HG03097 (cell line): ENCODE measurements at regions not wholly inside any gene's neighbourhood (a gene's known extent, or its start where the extent isn't known, plus 50 kb on each side); places are given as distances from the start of the nearest gene placed in this dataset.

Source experiments
- ATAC-seq: cut with Tn5 transposase; IDR thresholded peaks from one replicate; pipeline ENCODE4 v1.9.1; 2021; ENCODE audit not compliant: unreplicated experiment, low FRiP score

GRCh38 chr18:33870059-33870458 lies 292.0 kb downstream of the ASXL3 start:
- ATAC-seq: no peak

- no peak for ATAC-seq
Observed at GRCh38 chr18:33866386-33866785, 288.4 kb downstream of the ASXL3 start.

GRCh38 chr18:33863912-33864311 lies 285.9 kb downstream of the ASXL3 start:
- no peak for ATAC-seq

- ATAC-seq: no peak
Observed at GRCh38 chr18:33854827-33855139, 276.8 kb downstream of the ASXL3 start.

- ATAC-seq: no peak
Observed at GRCh38 chr18:33854086-33854826, 276.2 kb downstream of the ASXL3 start.

- ATAC-seq: no peak
Observed at GRCh38 chr18:33853187-33853586, 275.2 kb downstream of the ASXL3 start.

GRCh38 chr18:33851546-33852078 lies 273.6 kb downstream of the ASXL3 start:
- ATAC-seq: no peak

GRCh38 chr18:33849731-33850130 lies 271.7 kb downstream of the ASXL3 start:
- no peak for ATAC-seq

- ATAC-seq: no peak
Observed at GRCh38 chr18:33844232-33844631, 266.2 kb downstream of the ASXL3 start.

- ATAC-seq: no peak
Observed at GRCh38 chr18:33841221-33841967, 263.4 kb downstream of the ASXL3 start.

GRCh38 chr18:33840212-33840593 lies 262.2 kb downstream of the ASXL3 start:
- ATAC-seq: no peak

- ATAC-seq: peak; percentile 73
Observed at GRCh38 chr18:33839452-33840211, 261.6 kb downstream of the ASXL3 start.

GRCh38 chr18:33838054-33838453 lies 260.0 kb downstream of the ASXL3 start:
- no peak for ATAC-seq

GRCh38 chr18:33837191-33837590 lies 259.2 kb downstream of the ASXL3 start:
- ATAC-seq: no peak

- no peak for ATAC-seq
Observed at GRCh38 chr18:33836564-33836963, 258.5 kb downstream of the ASXL3 start.

- ATAC-seq: no peak
Observed at GRCh38 chr18:33835419-33835818, 257.4 kb downstream of the ASXL3 start.

- no peak for ATAC-seq
Observed at GRCh38 chr18:33833842-33834241, 255.8 kb downstream of the ASXL3 start.

GRCh38 chr18:33831424-33831823 lies 253.4 kb downstream of the ASXL3 start:
- no peak for ATAC-seq

GRCh38 chr18:33830213-33830612 lies 252.2 kb downstream of the ASXL3 start:
- ATAC-seq: no peak

- ATAC-seq: no peak
Observed at GRCh38 chr18:33828949-33829348, 250.9 kb downstream of the ASXL3 start.

- ATAC-seq: no peak
Observed at GRCh38 chr18:33826151-33826550, 248.1 kb downstream of the ASXL3 start.
